ENCODE measurements at regions not wholly inside any gene's neighbourhood (a gene's known extent, or its start where the extent isn't known, plus 50 kb on each side); places are given as distances from the start of the nearest gene placed in this dataset.
A peak's percentile ranks its signal among the peaks of the same experiment; 100 is the strongest.
"Not testable (repeated sequence)": the region's sequence is repeated elsewhere in the genome, so short reads cannot be mapped to it uniquely, and the experiment has no call there.

DNA sequence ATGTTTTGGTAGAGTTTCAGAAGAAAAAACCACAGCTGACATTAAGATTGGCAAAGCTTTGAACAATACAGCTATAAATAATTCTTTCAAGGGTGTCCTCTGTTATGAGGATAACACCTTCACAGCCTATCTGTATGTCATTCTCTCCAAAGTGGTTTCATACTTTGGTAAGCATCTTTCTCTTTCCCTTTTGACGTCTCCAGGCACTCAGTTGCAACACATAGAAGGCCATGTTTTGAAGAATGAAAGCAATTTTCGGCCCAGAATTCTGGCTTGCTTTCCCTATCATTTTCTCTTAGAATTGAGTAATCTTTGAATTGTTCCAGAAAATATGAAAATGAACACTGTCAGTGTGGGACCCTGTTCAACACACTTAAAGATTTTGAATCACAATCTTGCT, 200.0 kb upstream of the CBLB start:
- peak; percentile 27 for ATAC-seq (ENCODE audit: insufficient read depth, low FRiP score)
- no peaks in the 10 kb centered on the region for H3K9me3 ChIP-seq (ENCODE audit: control insufficient read depth in 4 of 4, insufficient read depth in 3 of 4, low read length in 3 of 4)
- no peak for TF ChIP-seq CTCF (IDR thresholded peaks at IDR 0.05; ENCODE audit: control extremely low read depth, extremely low read depth)
- H3K4me3 ChIP-seq = no peak overlapping the region
- DNase-seq = peak in 2 of 3 donors; percentile 63 to 82
- H3K36me3 ChIP-seq (ENCODE audit: control insufficient read depth in 4 of 4, insufficient read depth in 4 of 4, low read length in 4 of 4) = no peaks in the 10 kb centered on the region
- no peak overlapping the region for H3K9ac ChIP-seq (ENCODE audit: insufficient read depth in 1 of 2, low read length in 2 of 2)
- 61 to 76% methylated on average over 2 of the region's 2 CpGs for WGBS, 2 donors
- no peak overlapping the region for H3K27ac ChIP-seq (ENCODE audit: low read depth in 1 of 2, low read length in 1 of 2)
- peaks cover 0 to 6% (median 0%) of the 10 kb centered on the region in 5 donors for H3K4me1 ChIP-seq (ENCODE audit: control insufficient read depth in 5 of 5, insufficient read depth in 5 of 5, low read length in 5 of 5)
- no peaks in the 10 kb centered on the region for H3K27me3 ChIP-seq (ENCODE audit: control insufficient read depth in 3 of 3, insufficient read depth in 3 of 3, low read length in 2 of 3)

DNA sequence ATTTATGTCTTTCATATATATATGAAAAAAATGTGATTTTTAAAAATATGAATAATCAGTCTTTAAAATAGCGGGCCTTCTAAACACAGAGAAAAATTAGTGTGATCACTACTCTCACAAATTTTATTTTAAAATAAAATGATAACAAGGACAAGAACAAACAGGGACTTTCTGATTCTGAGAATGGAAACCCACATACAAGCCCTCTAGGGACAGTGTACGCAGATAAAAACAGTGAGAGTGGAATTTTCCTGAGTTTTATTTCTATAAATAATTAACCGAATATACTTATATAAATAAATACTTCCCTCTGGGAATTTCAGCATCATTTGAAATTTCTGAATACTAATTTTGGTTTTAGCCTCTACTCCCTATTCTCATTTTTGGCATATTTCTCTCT, 201.4 kb upstream of the CBLB start:
- Histone ChIP-seq H3K27ac (ENCODE audit: low read depth in 1 of 2, low read length in 1 of 2) (no peak overlapping the region), H3K9ac (ENCODE audit: insufficient read depth in 1 of 2, low read length in 2 of 2) (no peak overlapping the region), H3K9me3 (ENCODE audit: control insufficient read depth in 4 of 4, insufficient read depth in 3 of 4, low read length in 3 of 4) (no peaks in the 10 kb centered on the region), H3K4me3 (no peak overlapping the region), H3K36me3 (ENCODE audit: control insufficient read depth in 4 of 4, insufficient read depth in 4 of 4, low read length in 4 of 4) (no peaks in the 10 kb centered on the region), H3K27me3 (ENCODE audit: control insufficient read depth in 3 of 3, insufficient read depth in 3 of 3, low read length in 2 of 3) (no peaks in the 10 kb centered on the region), H3K4me1 (ENCODE audit: control insufficient read depth in 5 of 5, insufficient read depth in 5 of 5, low read length in 5 of 5) (peaks cover 0 to 6% (median 0%) of the 10 kb centered on the region in 5 donors)
- no peak for TF ChIP-seq CTCF (IDR thresholded peaks at IDR 0.05; ENCODE audit: control extremely low read depth, extremely low read depth)
- 86 to 90% methylated on average over 3 of the region's 3 CpGs for WGBS, 2 donors
- DNase-seq = no peak
- no peak for ATAC-seq (ENCODE audit: insufficient read depth, low FRiP score)

DNA sequence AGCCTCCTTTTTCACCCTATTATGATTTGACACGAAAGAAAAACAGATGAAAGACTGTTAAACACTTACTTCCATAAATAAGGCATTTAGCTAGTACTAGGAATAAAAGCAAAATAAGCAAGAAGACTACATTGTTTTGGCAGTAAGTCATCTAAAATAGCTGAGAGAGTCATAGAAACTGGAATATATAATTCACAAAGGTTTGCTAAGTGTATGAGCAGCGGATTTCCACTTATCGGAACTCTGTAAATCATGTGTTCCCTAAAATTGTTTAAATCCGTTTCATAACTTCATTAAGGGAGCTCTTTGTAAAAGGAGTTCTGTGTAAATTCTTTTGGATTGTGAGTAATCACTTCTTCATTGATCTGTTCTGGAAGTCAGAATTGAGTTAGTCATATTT, 202.5 kb upstream of the CBLB start:
- DNase-seq (peak in 1 of 3 donors; percentile 16), ATAC-seq (ENCODE audit: insufficient read depth, low FRiP score) (no peak)
- H3K27me3 ChIP-seq (ENCODE audit: control insufficient read depth in 3 of 3, insufficient read depth in 3 of 3, low read length in 2 of 3) = no peaks in the 10 kb centered on the region
- no peak overlapping the region for H3K9ac ChIP-seq (ENCODE audit: insufficient read depth in 1 of 2, low read length in 2 of 2)
- TF ChIP-seq CTCF (IDR thresholded peaks at IDR 0.05; ENCODE audit: control extremely low read depth, extremely low read depth) = no peak
- 77 to 91% methylated on average over 4 of the region's 4 CpGs for WGBS, 2 donors
- no peak overlapping the region for H3K4me3 ChIP-seq
- no peak overlapping the region for H3K27ac ChIP-seq (ENCODE audit: low read depth in 1 of 2, low read length in 1 of 2)
- no peaks in the 10 kb centered on the region for H3K9me3 ChIP-seq (ENCODE audit: control insufficient read depth in 4 of 4, insufficient read depth in 3 of 4, low read length in 3 of 4)
- H3K36me3 ChIP-seq (ENCODE audit: control insufficient read depth in 4 of 4, insufficient read depth in 4 of 4, low read length in 4 of 4) = no peaks in the 10 kb centered on the region
- H3K4me1 ChIP-seq (ENCODE audit: control insufficient read depth in 5 of 5, insufficient read depth in 5 of 5, low read length in 5 of 5) = peaks cover 0 to 6% (median 0%) of the 10 kb centered on the region in 5 donors

DNA sequence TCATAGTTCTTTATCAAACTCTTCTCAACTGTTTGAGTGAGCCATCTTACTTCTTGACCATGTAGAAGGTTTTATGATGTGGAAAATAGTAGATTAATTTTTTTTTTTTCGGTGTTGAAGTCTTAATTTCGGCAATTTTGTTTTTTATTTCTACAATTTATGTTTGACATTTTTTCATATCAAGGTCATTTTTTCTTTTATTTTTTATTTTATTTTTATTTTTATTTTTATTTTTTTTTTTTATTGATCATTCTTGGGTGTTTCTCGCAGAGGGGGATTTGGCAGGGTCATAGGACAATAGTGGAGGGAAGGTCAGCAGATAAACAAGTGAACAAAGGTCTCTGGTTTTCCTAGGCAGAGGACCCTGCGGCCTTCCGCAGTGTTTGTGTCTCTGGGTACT, 203.8 kb upstream of the CBLB start:
- H3K36me3 ChIP-seq (ENCODE audit: control insufficient read depth in 4 of 4, insufficient read depth in 4 of 4, low read length in 4 of 4); DNase-seq; H3K4me1 ChIP-seq (ENCODE audit: control insufficient read depth in 5 of 5, insufficient read depth in 5 of 5, low read length in 5 of 5); H3K4me3 ChIP-seq; H3K27ac ChIP-seq (ENCODE audit: low read depth in 1 of 2, low read length in 1 of 2); H3K9ac ChIP-seq (ENCODE audit: insufficient read depth in 1 of 2, low read length in 2 of 2); ATAC-seq (ENCODE audit: insufficient read depth, low FRiP score); H3K9me3 ChIP-seq (ENCODE audit: control insufficient read depth in 4 of 4, insufficient read depth in 3 of 4, low read length in 3 of 4); H3K27me3 ChIP-seq (ENCODE audit: control insufficient read depth in 3 of 3, insufficient read depth in 3 of 3, low read length in 2 of 3): not testable (repeated sequence)
- WGBS, 2 donors = 94 to 98% methylated on average over 3 of the region's 5 CpGs

DNA sequence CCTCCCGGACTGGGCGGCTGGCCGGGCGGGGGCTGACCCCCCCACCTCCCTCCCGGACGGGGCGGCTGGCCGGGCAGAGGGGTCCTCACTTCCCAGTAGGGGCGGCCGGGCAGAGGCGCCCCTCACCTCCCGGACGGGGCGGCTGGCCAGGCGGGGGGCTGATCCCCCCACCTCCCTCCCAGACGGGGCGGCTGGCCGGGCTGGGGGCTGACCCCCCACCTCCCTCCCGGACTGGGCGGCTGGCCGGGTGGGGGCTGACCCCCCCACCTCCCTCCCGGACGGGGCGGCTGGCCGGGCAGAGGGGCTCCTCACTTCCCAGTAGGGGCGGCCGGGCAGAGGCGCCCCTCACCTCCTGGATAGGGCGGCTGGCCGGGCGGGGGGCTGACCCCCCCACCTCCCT, 205.0 kb upstream of the CBLB start:
- H3K27ac ChIP-seq (ENCODE audit: low read depth in 1 of 2, low read length in 1 of 2); DNase-seq; H3K4me1 ChIP-seq (ENCODE audit: control insufficient read depth in 5 of 5, insufficient read depth in 5 of 5, low read length in 5 of 5); ATAC-seq (ENCODE audit: insufficient read depth, low FRiP score); H3K4me3 ChIP-seq; H3K9me3 ChIP-seq (ENCODE audit: control insufficient read depth in 4 of 4, insufficient read depth in 3 of 4, low read length in 3 of 4); H3K9ac ChIP-seq (ENCODE audit: insufficient read depth in 1 of 2, low read length in 2 of 2); H3K36me3 ChIP-seq (ENCODE audit: control insufficient read depth in 4 of 4, insufficient read depth in 4 of 4, low read length in 4 of 4); H3K27me3 ChIP-seq (ENCODE audit: control insufficient read depth in 3 of 3, insufficient read depth in 3 of 3, low read length in 2 of 3): not testable (repeated sequence)
- 93 to 96% methylated on average over 11 to 20 of the region's 31 CpGs for WGBS, 2 donors

- not testable (repeated sequence) for ATAC-seq (ENCODE audit: insufficient read depth, low FRiP score); H3K4me1 ChIP-seq (ENCODE audit: control insufficient read depth in 5 of 5, insufficient read depth in 5 of 5, low read length in 5 of 5); DNase-seq; H3K4me3 ChIP-seq; H3K27me3 ChIP-seq (ENCODE audit: control insufficient read depth in 3 of 3, insufficient read depth in 3 of 3, low read length in 2 of 3); H3K9me3 ChIP-seq (ENCODE audit: control insufficient read depth in 4 of 4, insufficient read depth in 3 of 4, low read length in 3 of 4); H3K36me3 ChIP-seq (ENCODE audit: control insufficient read depth in 4 of 4, insufficient read depth in 4 of 4, low read length in 4 of 4); H3K9ac ChIP-seq (ENCODE audit: insufficient read depth in 1 of 2, low read length in 2 of 2); H3K27ac ChIP-seq (ENCODE audit: low read depth in 1 of 2, low read length in 1 of 2)
- WGBS, 2 donors = 99% methylated on average over 2 of the region's 5 CpGs
Measured at GRCh38 chr3:106075731-106076130, 206.9 kb upstream of the CBLB start.
